NCI-H2196 treated with DMSO at 0.1 percent for 48 hours (cell line): ENCODE measurements at regions not wholly inside any gene's neighbourhood (a gene's known extent, or its start where the extent isn't known, plus 50 kb on each side); places are given as distances from the start of the nearest gene placed in this dataset.
A peak's percentile ranks its signal among the peaks of the same experiment; 100 is the strongest.

Experiments
- DNase-seq: peaks from one replicate; lab custom pipeline; 2025; ENCODE audit not compliant: unreplicated experiment; lab: John Stamatoyannopoulos, UW

- DNase-seq, result no peak
These were observed 77.7 kb downstream of the ARF6 start for GRCh38 chr14:49970474-49971147.

GRCh38 chr14:49971156-49972130 lies 78.6 kb downstream of the ARF6 start:
- peak; percentile 52 for DNase-seq

GRCh38 chr14:49972131-49972671 lies 79.3 kb downstream of the ARF6 start:
- DNase-seq, result peak; percentile 85

- DNase-seq, result peak; percentile 78
These were observed 79.9 kb downstream of the ARF6 start for GRCh38 chr14:49972823-49973222.

GRCh38 chr14:49975276-49975675 lies 82.4 kb downstream of the ARF6 start:
- no peak for DNase-seq

GRCh38 chr14:49975799-49976198 lies 82.9 kb downstream of the ARF6 start:
- DNase-seq, result no peak

GRCh38 chr14:49977126-49977841 lies 84.4 kb downstream of the ARF6 start:
- no peak for DNase-seq

GRCh38 chr14:49980027-49980426 lies 87.1 kb downstream of the ARF6 start:
- no peak for DNase-seq

GRCh38 chr14:49982082-49982481 lies 89.2 kb downstream of the ARF6 start:
- DNase-seq, result no peak

- no peak for DNase-seq
These were observed 89.6 kb downstream of the ARF6 start for GRCh38 chr14:49982501-49982951.

- no peak for DNase-seq
These were observed 91.5 kb downstream of the ARF6 start for GRCh38 chr14:49984424-49984823.

GRCh38 chr14:49986343-49987014 lies 93.6 kb downstream of the ARF6 start:
- no peak for DNase-seq

- no peak for DNase-seq
These were observed 95.5 kb downstream of the ARF6 start for GRCh38 chr14:49988080-49988990.

- DNase-seq, result no peak
These were observed 97.1 kb downstream of the ARF6 start for GRCh38 chr14:49989966-49990365.

GRCh38 chr14:49991491-49991890 lies 98.6 kb downstream of the ARF6 start:
- no peak for DNase-seq

- no peak for DNase-seq
These were observed 99.2 kb downstream of the ARF6 start for GRCh38 chr14:49992036-49992435.

- no peak for DNase-seq
These were observed 99.6 kb downstream of the ARF6 start for GRCh38 chr14:49992448-49992847.

GRCh38 chr14:49992901-49993339 lies 100.0 kb downstream of the ARF6 start:
- DNase-seq, result no peak

- no peak for DNase-seq
These were observed 100.7 kb downstream of the ARF6 start for GRCh38 chr14:49993565-49993964.
